IPS-20b (cell line): ENCODE measurements at regions not wholly inside any gene's neighbourhood (a gene's known extent, or its start where the extent isn't known, plus 50 kb on each side); places are given as distances from the start of the nearest gene placed in this dataset.
"Not testable (repeated sequence)": the region's sequence is repeated elsewhere in the genome, so short reads cannot be mapped to it uniquely, and the experiment has no call there.

Experiments used
- H3K27ac ChIP-seq: one replicate; pipeline ENCODE4 v1.5.1; 2013; ENCODE audit warnings: low read length
- H3K27me3 ChIP-seq: 2 replicates; pipeline ENCODE4 v1.6.1; 2013; ENCODE audit warnings: mild to moderate bottlenecking, low read length, inconsistent platforms; ENCODE audit not compliant: insufficient read depth
- H3K36me3 ChIP-seq: 2 replicates; pipeline ENCODE4 v1.6.1; 2013; ENCODE audit warnings: low read depth, mild to moderate bottlenecking, inconsistent platforms, low read length, moderate library complexity; ENCODE audit not compliant: insufficient read depth
- H3K4me1 ChIP-seq: 2 replicates; pipeline ENCODE4 v1.6.1; 2013; ENCODE audit warnings: mild to moderate bottlenecking, control low read depth, inconsistent platforms, low read length, moderate library complexity; ENCODE audit not compliant: insufficient read depth
- H3K4me3 ChIP-seq: 2 replicates; pipeline ENCODE4 v1.5.1; 2013; ENCODE audit warnings: mild to moderate bottlenecking, low read length, inconsistent platforms
- H3K9ac ChIP-seq: 2 replicates; pipeline ENCODE4 v1.6.1; 2013; ENCODE audit warnings: low read depth, mild to moderate bottlenecking, inconsistent platforms, low read length, moderate library complexity
- H3K9me3 ChIP-seq: 2 replicates; pipeline ENCODE4 v1.6.1; 2013; ENCODE audit warnings: mild to moderate bottlenecking, low read depth, low read length, inconsistent platforms; ENCODE audit not compliant: insufficient read depth

- Histone ChIP-seq H3K9ac (no peak overlapping the region), H3K27me3 (no peaks in the 10 kb centered on the region), H3K4me3 (no peak overlapping the region), H3K36me3 (no peaks in the 10 kb centered on the region), H3K4me1 (no peaks in the 10 kb centered on the region; the same call in 1 of the 2 replicates), H3K9me3 (no peaks in the 10 kb centered on the region), H3K27ac (no peak overlapping the region)
Observed at GRCh38 chr14:37712976-37713431, 117.6 kb downstream of the TTC6 start.

GRCh38 chr14:37720131-37720530 is 124.7 kb downstream of the TTC6 start:
- H3K9me3 ChIP-seq, result no peaks in the 10 kb centered on the region
- no peaks in the 10 kb centered on the region for H3K36me3 ChIP-seq
- H3K4me1 ChIP-seq, result no peaks in the 10 kb centered on the region
- no peak overlapping the region for H3K27ac ChIP-seq
- H3K27me3 ChIP-seq, result no peaks in the 10 kb centered on the region
- H3K9ac ChIP-seq, result no peak overlapping the region
- no peak overlapping the region for H3K4me3 ChIP-seq

GRCh38 chr14:37721976-37722659 is 126.7 kb downstream of the TTC6 start:
- Histone ChIP-seq H3K36me3 (no peaks in the 10 kb centered on the region), H3K27me3 (no peaks in the 10 kb centered on the region), H3K4me3 (no peak overlapping the region), H3K9ac (no peak overlapping the region), H3K9me3 (no peaks in the 10 kb centered on the region), H3K27ac (no peak overlapping the region), H3K4me1 (no peaks in the 10 kb centered on the region)

- Histone ChIP-seq H3K27ac (no peak overlapping the region), H3K36me3 (no peaks in the 10 kb centered on the region), H3K9me3 (no peaks in the 10 kb centered on the region), H3K27me3 (no peaks in the 10 kb centered on the region), H3K9ac (no peak overlapping the region), H3K4me1 (no peaks in the 10 kb centered on the region), H3K4me3 (no peak overlapping the region)
Observed at GRCh38 chr14:37723515-37723914, 128.1 kb downstream of the TTC6 start.

GRCh38 chr14:37726708-37727107 is 131.3 kb downstream of the TTC6 start:
- Histone ChIP-seq H3K27ac (no peak overlapping the region), H3K9me3 (no peaks in the 10 kb centered on the region), H3K9ac (no peak overlapping the region), H3K27me3 (no peaks in the 10 kb centered on the region), H3K36me3 (no peaks in the 10 kb centered on the region), H3K4me3 (no peak overlapping the region), H3K4me1 (no peaks in the 10 kb centered on the region)

- Histone ChIP-seq H3K27me3 (no peaks in the 10 kb centered on the region), H3K9me3 (no peaks in the 10 kb centered on the region), H3K4me3 (no peak overlapping the region), H3K4me1 (no peaks in the 10 kb centered on the region), H3K27ac (no peak overlapping the region), H3K9ac (no peak overlapping the region), H3K36me3 (no peaks in the 10 kb centered on the region)
Observed at GRCh38 chr14:37729218-37729617, 133.8 kb downstream of the TTC6 start.

- Histone ChIP-seq H3K9ac (no peak overlapping the region), H3K4me3 (no peak overlapping the region), H3K27ac (no peak overlapping the region), H3K9me3 (no peaks in the 10 kb centered on the region), H3K4me1 (no peaks in the 10 kb centered on the region), H3K27me3 (no peaks in the 10 kb centered on the region), H3K36me3 (no peaks in the 10 kb centered on the region)
Observed at GRCh38 chr14:37731094-37731493, 135.7 kb downstream of the TTC6 start.

GRCh38 chr14:37745657-37746056 is 150.2 kb downstream of the TTC6 start:
- H3K9ac ChIP-seq, result no peak overlapping the region
- H3K9me3 ChIP-seq, result no peaks in the 10 kb centered on the region
- H3K27ac ChIP-seq, result no peak overlapping the region
- H3K36me3 ChIP-seq, result no peaks in the 10 kb centered on the region
- H3K4me3 ChIP-seq, result no peak overlapping the region
- peaks cover 4% of the 10 kb centered on the region; the same call in 1 of the 2 replicates for H3K4me1 ChIP-seq
- no peaks in the 10 kb centered on the region for H3K27me3 ChIP-seq

- Histone ChIP-seq H3K27me3 (no peaks in the 10 kb centered on the region), H3K9me3 (no peaks in the 10 kb centered on the region), H3K4me3 (no peak overlapping the region), H3K4me1 (peaks cover 4% of the 10 kb centered on the region; the same call in 1 of the 2 replicates), H3K9ac (no peak overlapping the region), H3K27ac (no peak overlapping the region), H3K36me3 (no peaks in the 10 kb centered on the region)
Observed at GRCh38 chr14:37746140-37746832, 150.9 kb downstream of the TTC6 start.

GRCh38 chr14:37753459-37753858 is 158.0 kb downstream of the TTC6 start:
- H3K4me1 ChIP-seq, result no peaks in the 10 kb centered on the region; the same call in 1 of the 2 replicates

GRCh38 chr14:37760275-37760674 is 164.8 kb downstream of the TTC6 start:
- H3K27ac ChIP-seq, result not testable (repeated sequence)

More at GRCh38 chr14:37753459-37753858, 158.0 kb downstream of the TTC6 start:
- Histone ChIP-seq H3K4me3 (no peak overlapping the region), H3K9me3 (no peaks in the 10 kb centered on the region), H3K27me3 (no peaks in the 10 kb centered on the region), H3K36me3 (no peaks in the 10 kb centered on the region), H3K27ac (no peak overlapping the region), H3K9ac (no peak overlapping the region)

GRCh38 chr14:37763266-37763665 is 167.8 kb downstream of the TTC6 start:
- H3K4me3 ChIP-seq, result no peak overlapping the region
- no peak overlapping the region for H3K9ac ChIP-seq
- no peaks in the 10 kb centered on the region for H3K9me3 ChIP-seq
- H3K27ac ChIP-seq, result no peak overlapping the region
- H3K27me3 ChIP-seq, result no peaks in the 10 kb centered on the region
- no peaks in the 10 kb centered on the region for H3K4me1 ChIP-seq
- H3K36me3 ChIP-seq, result no peaks in the 10 kb centered on the region

More at GRCh38 chr14:37760275-37760674, 164.8 kb downstream of the TTC6 start:
- H3K4me1 ChIP-seq, H3K27me3 ChIP-seq, H3K9me3 ChIP-seq, H3K9ac ChIP-seq, H3K4me3 ChIP-seq, H3K36me3 ChIP-seq: not testable (repeated sequence)
